GM12878 (cell line): ENCODE measurements at regions not wholly inside any gene's neighbourhood (a gene's known extent, or its start where the extent isn't known, plus 50 kb on each side); places are given as distances from the start of the nearest gene placed in this dataset.

Experiments used
- HCFC1 ChIP-seq: fragments of 150-350 bp; IDR thresholded peaks from 2 replicates; pipeline ENCODE4 v1.6.1; 2014; ENCODE audit warnings: low read length
- MTA2 ChIP-seq: fragments of 450-650 bp; IDR thresholded peaks from 2 replicates; pipeline ENCODE4 v1.6.1; 2016; ENCODE audit warnings: low read depth, mild to moderate bottlenecking, moderate library complexity
- PAX8 ChIP-seq: fragments of 450-650 bp; IDR thresholded peaks from 2 replicates; pipeline ENCODE4 v1.6.1; 2017; ENCODE audit warnings: mild to moderate bottlenecking, moderate library complexity
- RCOR1 ChIP-seq: conservative IDR thresholded peaks from 2 replicates; pipeline ENCODE4 v1.6.1; 2012; ENCODE audit warnings: low read depth, low read length, improper control_type of control experiment
- RFX5 ChIP-seq: IDR thresholded peaks from 2 replicates; pipeline ENCODE4 v1.6.1; 2011; ENCODE audit warnings: low read depth, low read length, improper control_type of control experiment
- SMAD1 ChIP-seq: fragments of 450-650 bp; IDR thresholded peaks from 2 replicates; pipeline ENCODE4 v1.6.1; 2018; ENCODE audit warnings: mild to moderate bottlenecking, low read depth; ENCODE audit not compliant: partially characterized antibody
- TF ChIP-seq, protein P1 (sequence below): IDR thresholded peaks from 2 replicates; pipeline ENCODE4 v1.6.1; 2012; ENCODE audit warnings: low read depth, low read length, improper control_type of control experiment
- TF ChIP-seq, protein P2 (sequence below): IDR thresholded peaks from 2 replicates; pipeline ENCODE4 v1.6.1; 2011; ENCODE audit warnings: low read depth, mild to moderate bottlenecking, low read length, moderate library complexity, borderline replicate concordance; ENCODE audit errors: extremely low read depth

DNA sequence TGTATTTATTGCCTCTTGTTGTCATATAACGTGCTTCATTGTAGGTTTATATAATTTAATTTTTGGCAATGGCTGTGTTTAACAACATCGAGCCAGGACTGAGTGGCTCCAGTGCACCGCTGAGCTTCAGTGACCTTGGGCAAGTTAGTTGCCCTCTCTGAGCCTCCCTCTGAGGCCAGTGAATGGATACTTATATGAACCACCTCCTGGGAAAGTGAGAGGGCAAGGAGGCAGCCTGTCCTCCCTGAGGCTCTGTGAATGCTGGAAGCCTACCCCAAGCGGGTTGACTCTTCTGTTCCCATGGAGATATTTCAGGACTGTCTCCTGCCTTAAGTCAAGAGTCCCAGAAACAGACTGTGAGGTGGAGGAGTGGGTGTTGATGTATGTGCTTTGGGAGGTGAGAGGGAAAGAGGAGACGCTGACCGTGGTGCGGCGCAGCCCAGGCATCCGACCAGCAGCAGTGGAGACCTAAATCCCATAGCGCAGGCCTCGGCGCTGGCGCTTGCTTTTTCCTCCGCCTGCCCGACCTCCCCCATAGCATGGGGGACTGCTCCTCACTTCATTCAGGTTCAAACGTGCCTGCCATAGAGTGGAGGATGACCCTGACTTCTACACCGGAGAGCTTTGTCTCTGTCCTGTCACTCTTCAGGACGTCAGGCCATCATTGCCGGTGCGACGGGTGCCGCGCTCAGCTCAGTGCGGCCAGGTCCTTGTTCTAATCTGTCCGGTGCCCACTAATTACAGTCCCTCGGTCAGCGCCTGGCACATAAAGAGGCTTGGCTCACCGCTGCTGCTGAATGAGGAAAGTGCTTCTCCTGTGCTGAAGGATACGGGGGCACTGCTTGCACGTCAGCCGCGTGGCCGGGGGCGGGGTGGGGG, 167.3 kb upstream of the HS6ST1 start:
- TF ChIP-seq, protein P1, sequence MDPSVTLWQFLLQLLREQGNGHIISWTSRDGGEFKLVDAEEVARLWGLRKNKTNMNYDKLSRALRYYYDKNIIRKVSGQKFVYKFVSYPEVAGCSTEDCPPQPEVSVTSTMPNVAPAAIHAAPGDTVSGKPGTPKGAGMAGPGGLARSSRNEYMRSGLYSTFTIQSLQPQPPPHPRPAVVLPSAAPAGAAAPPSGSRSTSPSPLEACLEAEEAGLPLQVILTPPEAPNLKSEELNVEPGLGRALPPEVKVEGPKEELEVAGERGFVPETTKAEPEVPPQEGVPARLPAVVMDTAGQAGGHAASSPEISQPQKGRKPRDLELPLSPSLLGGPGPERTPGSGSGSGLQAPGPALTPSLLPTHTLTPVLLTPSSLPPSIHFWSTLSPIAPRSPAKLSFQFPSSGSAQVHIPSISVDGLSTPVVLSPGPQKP: no peak
- TF ChIP-seq, protein P2, sequence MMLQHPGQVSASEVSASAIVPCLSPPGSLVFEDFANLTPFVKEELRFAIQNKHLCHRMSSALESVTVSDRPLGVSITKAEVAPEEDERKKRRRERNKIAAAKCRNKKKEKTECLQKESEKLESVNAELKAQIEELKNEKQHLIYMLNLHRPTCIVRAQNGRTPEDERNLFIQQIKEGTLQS: no peak
- TF ChIP-seq SMAD1 (no peak), HCFC1 (no peak), RCOR1 (no peak), PAX8 (no peak), MTA2 (no peak), RFX5 (no peak)
